ENCODE measurements at regions not wholly inside any gene's neighbourhood (a gene's known extent, or its start where the extent isn't known, plus 50 kb on each side); places are given as distances from the start of the nearest gene placed in this dataset.

DNA sequence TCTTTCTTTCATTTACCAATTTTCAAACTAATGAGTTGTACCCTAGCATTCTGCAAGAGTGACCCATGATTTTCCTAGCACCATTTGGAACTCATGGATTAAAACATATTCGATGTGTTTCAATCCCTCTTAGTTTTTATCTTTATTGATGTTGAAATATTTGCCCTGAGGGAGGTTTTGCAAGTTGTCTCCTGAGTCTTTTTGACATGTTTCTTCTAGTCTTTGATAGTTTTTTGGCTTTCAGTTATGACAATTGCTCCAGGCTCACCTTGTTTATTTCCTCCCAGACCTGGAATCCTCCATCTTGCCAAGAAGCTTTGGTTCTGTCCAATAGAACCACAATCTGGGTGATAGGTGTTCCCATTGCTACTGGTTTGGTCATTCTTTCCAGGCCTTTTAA is 327.8 kb downstream of the WDR11 start:
- no peaks in the 10 kb centered on the region for H3K36me3 ChIP-seq
- no peak overlapping the region for H3K4me3 ChIP-seq
- intact Hi-C loops (cut with DNase I; ENCODE audit: low total_unique reads), result no loop called here
- H3K27ac ChIP-seq, result no peak overlapping the region
- no peaks in the 10 kb centered on the region for H3K27me3 ChIP-seq
- DNase-seq, result no peak
- H3K9me3 ChIP-seq, result no peaks in the 10 kb centered on the region
- H3K4me1 ChIP-seq, result no peaks in the 10 kb centered on the region
- TF ChIP-seq POLR2AphosphoS5 (IDR thresholded peaks at IDR 0.05) (no peak), EP300 (IDR thresholded peaks at IDR 0.05) (no peak), POLR2A (IDR thresholded peaks at IDR 0.05) (no peak)
- TF ChIP-seq, protein P1, sequence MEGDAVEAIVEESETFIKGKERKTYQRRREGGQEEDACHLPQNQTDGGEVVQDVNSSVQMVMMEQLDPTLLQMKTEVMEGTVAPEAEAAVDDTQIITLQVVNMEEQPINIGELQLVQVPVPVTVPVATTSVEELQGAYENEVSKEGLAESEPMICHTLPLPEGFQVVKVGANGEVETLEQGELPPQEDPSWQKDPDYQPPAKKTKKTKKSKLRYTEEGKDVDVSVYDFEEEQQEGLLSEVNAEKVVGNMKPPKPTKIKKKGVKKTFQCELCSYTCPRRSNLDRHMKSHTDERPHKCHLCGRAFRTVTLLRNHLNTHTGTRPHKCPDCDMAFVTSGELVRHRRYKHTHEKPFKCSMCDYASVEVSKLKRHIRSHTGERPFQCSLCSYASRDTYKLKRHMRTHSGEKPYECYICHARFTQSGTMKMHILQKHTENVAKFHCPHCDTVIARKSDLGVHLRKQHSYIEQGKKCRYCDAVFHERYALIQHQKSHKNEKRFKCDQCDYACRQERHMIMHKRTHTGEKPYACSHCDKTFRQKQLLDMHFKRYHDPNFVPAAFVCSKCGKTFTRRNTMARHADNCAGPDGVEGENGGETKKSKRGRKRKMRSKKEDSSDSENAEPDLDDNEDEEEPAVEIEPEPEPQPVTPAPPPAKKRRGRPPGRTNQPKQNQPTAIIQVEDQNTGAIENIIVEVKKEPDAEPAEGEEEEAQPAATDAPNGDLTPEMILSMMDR (IDR thresholded peaks at IDR 0.05), result no peak
- WGBS, 5 donors, result 42 to 67% (median 56%) methylated on average over 1 of the region's 1 CpG

DNA sequence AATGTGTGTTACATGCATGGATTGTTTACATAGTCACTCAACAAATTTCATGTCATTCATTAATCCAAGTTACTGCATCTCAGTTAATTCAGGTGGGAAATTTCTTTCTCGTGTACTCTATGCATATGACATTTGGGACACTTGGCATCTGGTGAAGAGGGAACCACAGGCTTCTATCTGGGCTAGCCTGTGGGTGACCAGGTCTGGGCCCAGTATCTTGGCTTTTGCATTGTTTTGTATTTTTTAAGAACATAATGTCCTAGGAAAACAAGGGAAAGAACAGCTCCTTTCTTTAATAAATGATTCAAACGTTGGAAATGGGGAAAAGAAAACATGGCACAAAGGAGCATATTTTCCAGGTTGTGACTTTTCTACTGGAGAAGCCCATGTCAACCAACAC is 331.1 kb downstream of the WDR11 start:
- TF ChIP-seq, protein P1 (IDR thresholded peaks at IDR 0.05), result no peak
- TF ChIP-seq EP300 (IDR thresholded peaks at IDR 0.05), result no peak
- TF ChIP-seq POLR2AphosphoS5 (IDR thresholded peaks at IDR 0.05), result no peak
- TF ChIP-seq POLR2A (IDR thresholded peaks at IDR 0.05), result no peak
- no peaks in the 10 kb centered on the region for H3K4me1 ChIP-seq
- H3K4me3 ChIP-seq, result no peak overlapping the region
- intact Hi-C loops (cut with DNase I; ENCODE audit: low total_unique reads), result no loop called here
- no peak for DNase-seq
- H3K36me3 ChIP-seq, result no peaks in the 10 kb centered on the region
- 45 to 71% (median 50%) methylated on average over 2 of the region's 2 CpGs for WGBS, 5 donors
- H3K27ac ChIP-seq, result no peak overlapping the region
- H3K9me3 ChIP-seq, result no peaks in the 10 kb centered on the region
- H3K27me3 ChIP-seq, result no peaks in the 10 kb centered on the region

DNA sequence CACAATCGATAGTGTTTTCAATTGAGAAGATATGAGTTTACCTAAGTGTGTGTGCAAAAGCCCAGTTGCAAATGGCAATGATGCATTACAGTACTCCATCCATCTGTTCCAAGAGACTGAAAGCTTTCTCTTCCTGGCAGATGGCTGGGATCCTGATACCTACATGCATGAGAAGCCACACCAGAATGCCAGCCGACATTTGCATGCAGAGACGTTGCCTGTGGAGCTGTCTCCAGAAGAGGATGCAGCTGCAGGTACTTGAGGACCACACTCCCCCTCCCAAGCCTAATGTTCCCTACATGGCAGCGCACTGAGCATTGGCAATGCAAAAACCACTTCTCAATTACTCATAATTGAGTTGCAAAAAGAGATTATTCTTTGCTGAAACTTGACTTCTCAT is 332.1 kb downstream of the WDR11 start:
- WGBS, 5 donors, result 69 to 90% (median 76%) methylated on average over 3 to 4 of the region's 4 CpGs
- no peaks in the 10 kb centered on the region for H3K27me3 ChIP-seq
- no peaks in the 10 kb centered on the region for H3K9me3 ChIP-seq
- peaks cover 0 to 9% (median 3%) of the 10 kb centered on the region in 4 donors for H3K4me1 ChIP-seq
- H3K36me3 ChIP-seq, result no peaks in the 10 kb centered on the region
- intact Hi-C loops (cut with DNase I; ENCODE audit: low total_unique reads), result no loop called here
- H3K4me3 ChIP-seq, result no peak overlapping the region
- no peak overlapping the region for H3K27ac ChIP-seq
- no peak for TF ChIP-seq POLR2AphosphoS5 (IDR thresholded peaks at IDR 0.05)
- peak in 1 of 2 donors; percentile 24 for DNase-seq

DNA sequence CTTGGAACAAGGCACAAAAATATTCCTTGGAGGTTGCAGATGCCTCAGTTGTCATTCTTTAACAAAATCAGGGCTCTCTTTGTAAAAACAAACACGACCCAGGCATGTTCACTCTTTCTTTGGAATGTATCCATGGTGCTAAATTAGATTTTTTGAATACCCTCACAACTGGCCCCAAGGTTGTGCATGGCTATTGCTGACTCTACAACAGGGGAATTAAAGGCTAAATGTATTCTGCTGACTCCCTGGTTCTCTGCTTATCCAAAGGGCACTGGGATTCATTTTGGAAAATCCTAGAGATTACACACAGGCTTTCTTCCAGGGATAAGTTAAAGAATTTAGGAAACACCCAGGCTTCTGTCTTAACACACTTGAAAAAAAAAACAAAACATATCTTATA is 332.5 kb downstream of the WDR11 start:
- no peaks in the 10 kb centered on the region for H3K27me3 ChIP-seq
- no peak overlapping the region for H3K27ac ChIP-seq
- H3K4me3 ChIP-seq, result no peak overlapping the region
- no peaks in the 10 kb centered on the region for H3K9me3 ChIP-seq
- TF ChIP-seq, protein P1 (IDR thresholded peaks at IDR 0.05), result no peak
- TF ChIP-seq POLR2AphosphoS5 (IDR thresholded peaks at IDR 0.05), result no peak
- TF ChIP-seq EP300 (IDR thresholded peaks at IDR 0.05), result no peak
- intact Hi-C loops (cut with DNase I; ENCODE audit: low total_unique reads), result no loop called here
- H3K4me1 ChIP-seq, result peaks cover 0 to 11% (median 3%) of the 10 kb centered on the region in 4 donors
- DNase-seq, result no peak
- H3K36me3 ChIP-seq, result no peaks in the 10 kb centered on the region
- 29 to 68% (median 50%) methylated on average over 1 of the region's 1 CpG for WGBS, 5 donors

DNA sequence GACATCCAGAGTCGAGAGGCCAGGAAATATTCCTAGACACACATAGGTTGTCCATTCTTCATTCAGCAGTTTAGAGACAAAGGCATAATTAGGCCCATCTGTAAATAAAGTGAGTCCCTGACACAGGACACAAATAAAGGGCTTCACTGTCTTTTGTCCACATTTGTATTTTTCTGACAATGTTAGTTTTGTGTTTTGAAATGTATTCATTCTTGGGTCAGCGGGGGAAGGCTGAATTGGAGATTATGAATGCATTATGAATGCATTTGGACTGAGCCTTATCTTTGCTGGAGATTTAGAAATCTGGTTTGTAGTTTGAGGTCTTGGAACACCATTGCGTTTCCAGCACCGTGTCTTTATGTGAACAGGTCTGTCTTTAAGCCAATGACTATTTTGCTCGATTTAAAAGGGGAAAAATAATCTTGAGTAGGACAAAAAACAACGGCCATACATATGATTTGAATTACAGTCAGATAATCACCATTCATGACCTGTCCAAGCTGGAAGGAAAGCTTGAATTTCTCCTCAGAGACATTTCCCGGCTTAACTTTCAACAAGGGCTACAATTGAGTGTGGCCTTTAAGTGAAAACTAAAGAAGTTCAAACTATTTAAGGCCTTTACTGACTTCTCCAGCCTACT is 334.8 kb downstream of the WDR11 start:
- H3K4me3 ChIP-seq, result no peak overlapping the region
- no peaks in the 10 kb centered on the region for H3K27me3 ChIP-seq
- DNase-seq, result peak in 1 of 2 donors; percentile 16
- no peaks in the 10 kb centered on the region for H3K9me3 ChIP-seq
- H3K36me3 ChIP-seq, result no peaks in the 10 kb centered on the region
- no peak overlapping the region for H3K27ac ChIP-seq
- H3K4me1 ChIP-seq, result peaks cover 0 to 11% (median 3%) of the 10 kb centered on the region in 4 donors
- intact Hi-C loops (cut with DNase I; ENCODE audit: low total_unique reads), result no loop called here
- TF ChIP-seq POLR2AphosphoS5 (IDR thresholded peaks at IDR 0.05) (no peak), EP300 (IDR thresholded peaks at IDR 0.05) (no peak), POLR2A (IDR thresholded peaks at IDR 0.05) (no peak)
- TF ChIP-seq, protein P1 (IDR thresholded peaks at IDR 0.05), result no peak
- WGBS, 5 donors, result 83 to 92% (median 86%) methylated on average over 7 of the region's 7 CpGs

Data from stomach (tissue), 8 donors.